Naive thymus-derived CD4-positive, alpha-beta T cell (primary cell): ENCODE measurements at regions not wholly inside any gene's neighbourhood (a gene's known extent, or its start where the extent isn't known, plus 50 kb on each side); places are given as distances from the start of the nearest gene placed in this dataset.
"Not testable (repeated sequence)": the region's sequence is repeated elsewhere in the genome, so short reads cannot be mapped to it uniquely, and the experiment has no call there.

Source experiments
- ATAC-seq: fragments of 150-1000 bp; cut with Tn5 transposase; 2 replicates; pipeline ENCODE4 v1.10.0; 2021; ENCODE audit warnings: mild to moderate bottlenecking, moderate library complexity
- CTCF ChIA-PET: fragments of 350-600 bp; sonication (Branson Sonifier 250); formaldehyde crosslinking; loops from one replicate; lab custom pipeline; 2021; ENCODE audit warnings: antibody characterized with exemption; lab: Charles Lee
- POLR2A ChIA-PET: fragments of 350-600 bp; sonication (Branson Sonifier 250); formaldehyde crosslinking; loops from one replicate; lab custom pipeline; 2021; ENCODE audit warnings: antibody characterized with exemption, inconsistent platforms; lab: Charles Lee
- DNase-seq, 9 donors: peaks; one replicate each; pipeline versions ENCODE4 v3.0.0 to v3.0.0-alpha.2; 2020 to 2022; ENCODE audit warnings: mixed read lengths in 1 of 9
- H3K27ac ChIP-seq: one replicate; pipeline ENCODE4 v1.7.0; 2013; ENCODE audit warnings: mild to moderate bottlenecking, low read depth, low read length, moderate library complexity
- H3K27me3 ChIP-seq, 2 donors: one replicate each; pipeline ENCODE4 v1.7.0; 2013; ENCODE audit warnings: low read length in 2 of 2, mild to moderate bottlenecking in 2 of 2, moderate library complexity in 2 of 2; ENCODE audit not compliant: control insufficient read depth in 2 of 2, insufficient read depth in 2 of 2
- H3K36me3 ChIP-seq, 3 experiments: 1 replicate in 2 of 3; 2 replicates in 1 of 3; pipeline ENCODE4 v1.7.0; 2013; ENCODE audit warnings: low read length in 3 of 3, mild to moderate bottlenecking in 3 of 3, moderate library complexity in 1 of 3; ENCODE audit not compliant: insufficient read depth in 3 of 3, control insufficient read depth in 2 of 3
- H3K4me1 ChIP-seq, 2 donors: one replicate each; pipeline ENCODE4 v1.7.0; 2013; ENCODE audit warnings: low read length in 2 of 2, mild to moderate bottlenecking in 2 of 2, moderate library complexity in 1 of 2; ENCODE audit not compliant: control insufficient read depth in 2 of 2, insufficient read depth in 2 of 2
- H3K4me3 ChIP-seq: 2 replicates; pipeline ENCODE4 v1.7.0; 2013; ENCODE audit warnings: mild to moderate bottlenecking, low read length
- H3K9me3 ChIP-seq, 3 experiments: 1 replicate in 2 of 3; 2 replicates in 1 of 3; pipeline ENCODE4 v1.7.0; 2013; ENCODE audit warnings: low read length in 3 of 3; ENCODE audit not compliant: control insufficient read depth in 2 of 3
- H3K27ac Mint-ChIP-seq, 9 donors: one replicate each; pipeline ENCODE4 v1.8.0; 2020 to 2022; ENCODE audit warnings: mixed read lengths in 9 of 9, mild to moderate bottlenecking in 8 of 9, moderate library complexity in 5 of 9, inconsistent platforms in 2 of 9
- H3K27me3 Mint-ChIP-seq, 5 donors: one replicate each; pipeline ENCODE4 v1.8.0; 2021 to 2022; ENCODE audit warnings: mixed read lengths in 5 of 5, mild to moderate bottlenecking in 1 of 5
- H3K36me3 Mint-ChIP-seq, 5 donors: one replicate each; pipeline ENCODE4 v1.8.0; 2020 to 2022; ENCODE audit warnings: mixed read lengths in 5 of 5, mild to moderate bottlenecking in 3 of 5, inconsistent platforms in 1 of 5
- H3K4me1 Mint-ChIP-seq, 7 donors: one replicate each; pipeline ENCODE4 v1.8.0; 2020 to 2022; ENCODE audit warnings: mixed read lengths in 7 of 7, mild to moderate bottlenecking in 3 of 7, inconsistent platforms in 1 of 7
- H3K4me3 Mint-ChIP-seq, 10 donors: one replicate each; pipeline ENCODE4 v1.8.0; 2020 to 2022; ENCODE audit warnings: mild to moderate bottlenecking in 10 of 10, mixed read lengths in 10 of 10, moderate library complexity in 6 of 10, inconsistent platforms in 2 of 10
- H3K9me3 Mint-ChIP-seq, 11 donors: one replicate each; pipeline ENCODE4 v1.8.0; 2020 to 2022; ENCODE audit warnings: mixed read lengths in 11 of 11, mild to moderate bottlenecking in 4 of 11, inconsistent platforms in 1 of 11, moderate library complexity in 1 of 11
- intact Hi-C, 2 donors: fragments of 100-400 bp; cut with micrococcal nuclease; formaldehyde crosslinking; loops; one replicate each; pipeline ENCODE4 v1.15.1; 2023

DNA sequence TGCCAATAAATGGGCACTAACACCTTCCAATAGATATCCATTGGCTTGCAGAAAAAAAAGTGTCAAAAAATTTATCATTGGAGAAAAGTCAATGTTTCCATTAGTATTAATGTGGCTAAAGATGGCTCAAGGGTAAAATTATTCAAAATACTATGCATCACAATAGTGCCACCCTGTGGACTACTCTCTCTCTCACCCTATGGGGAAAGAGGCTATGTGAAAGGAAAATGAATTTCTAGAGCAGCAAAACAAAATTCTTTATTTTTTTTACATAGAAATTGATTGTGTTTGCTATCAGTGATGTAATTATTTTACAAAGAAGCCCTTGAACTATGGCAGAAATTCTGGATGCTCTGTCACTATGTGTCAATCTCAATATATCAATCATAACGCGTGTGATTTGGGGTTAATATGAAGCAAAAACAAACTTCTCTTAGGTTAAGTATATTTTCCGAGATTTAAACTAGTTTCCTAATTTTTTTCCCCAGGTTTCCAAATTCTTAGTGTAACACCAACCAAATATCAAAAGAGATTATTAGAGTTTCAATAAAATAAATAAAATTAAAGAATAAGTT lies 193.9 kb downstream of the USP22 start:
- H3K9me3 Mint-ChIP-seq, DNase-seq, H3K4me1 ChIP-seq, H3K36me3 Mint-ChIP-seq, H3K27ac ChIP-seq, CTCF ChIA-PET, intact Hi-C loops, ATAC-seq, H3K4me3 Mint-ChIP-seq, H3K27ac Mint-ChIP-seq, H3K9me3 ChIP-seq, H3K4me3 ChIP-seq, POLR2A ChIA-PET, H3K27me3 ChIP-seq, H3K36me3 ChIP-seq: not testable (repeated sequence)
- peaks cover 5 to 35% (median 34%) of the 10 kb centered on the region in 5 donors for H3K27me3 Mint-ChIP-seq
- H3K4me1 Mint-ChIP-seq = peaks cover 7 to 17% (median 15%) of the 10 kb centered on the region in 7 donors

DNA sequence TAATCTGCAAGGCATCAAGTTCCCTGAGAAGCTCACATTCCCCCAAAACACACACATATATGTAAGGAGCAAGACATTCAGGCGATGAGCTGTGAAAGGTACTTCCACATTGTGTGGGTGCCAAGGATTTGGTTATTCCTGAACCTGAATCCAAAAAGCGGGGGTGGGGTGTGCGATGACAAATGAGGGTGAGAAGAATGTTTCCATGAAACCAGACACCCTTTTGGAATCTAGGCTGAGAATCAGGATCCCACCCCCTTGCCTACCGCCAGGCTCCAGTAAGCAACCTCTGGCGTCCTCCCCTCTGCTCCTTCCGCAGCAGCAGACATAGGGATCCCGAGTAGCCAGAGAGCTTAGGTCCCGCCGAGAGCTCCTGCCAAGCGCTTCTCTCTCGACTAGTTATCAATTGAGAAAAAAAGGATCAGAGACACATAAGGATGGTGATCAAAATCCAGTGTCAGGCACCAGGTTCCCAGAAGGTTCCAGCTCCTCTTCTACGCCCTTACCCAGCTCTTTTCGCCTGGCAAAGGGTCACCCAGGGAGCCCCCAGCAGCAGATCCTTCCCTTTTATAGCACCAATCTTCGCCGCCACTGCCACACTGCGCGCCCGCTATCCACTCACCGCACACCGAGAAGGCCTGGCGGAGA lies 191.1 kb downstream of the USP22 start:
- peaks cover 7 to 17% (median 15%) of the 10 kb centered on the region in 7 donors for H3K4me1 Mint-ChIP-seq
- H3K9me3 Mint-ChIP-seq, POLR2A ChIA-PET, H3K4me1 ChIP-seq, H3K36me3 Mint-ChIP-seq, ATAC-seq, H3K9me3 ChIP-seq, H3K4me3 ChIP-seq, H3K27ac Mint-ChIP-seq, DNase-seq, H3K27ac ChIP-seq, H3K36me3 ChIP-seq, intact Hi-C loops, H3K27me3 ChIP-seq: not testable (repeated sequence)
- H3K4me3 Mint-ChIP-seq = peak overlapping the region in 9 of 10 donors; percentile 69 to 85 (median 75)
- CTCF ChIA-PET = interaction anchor here (0.5 kb wide), 1 partner anchor 600 kb away, joined by 5 read pairs; no protein-coding TSS in a partner anchor
- peaks cover 13 to 48% (median 44%) of the 10 kb centered on the region in 5 donors for H3K27me3 Mint-ChIP-seq

DNA sequence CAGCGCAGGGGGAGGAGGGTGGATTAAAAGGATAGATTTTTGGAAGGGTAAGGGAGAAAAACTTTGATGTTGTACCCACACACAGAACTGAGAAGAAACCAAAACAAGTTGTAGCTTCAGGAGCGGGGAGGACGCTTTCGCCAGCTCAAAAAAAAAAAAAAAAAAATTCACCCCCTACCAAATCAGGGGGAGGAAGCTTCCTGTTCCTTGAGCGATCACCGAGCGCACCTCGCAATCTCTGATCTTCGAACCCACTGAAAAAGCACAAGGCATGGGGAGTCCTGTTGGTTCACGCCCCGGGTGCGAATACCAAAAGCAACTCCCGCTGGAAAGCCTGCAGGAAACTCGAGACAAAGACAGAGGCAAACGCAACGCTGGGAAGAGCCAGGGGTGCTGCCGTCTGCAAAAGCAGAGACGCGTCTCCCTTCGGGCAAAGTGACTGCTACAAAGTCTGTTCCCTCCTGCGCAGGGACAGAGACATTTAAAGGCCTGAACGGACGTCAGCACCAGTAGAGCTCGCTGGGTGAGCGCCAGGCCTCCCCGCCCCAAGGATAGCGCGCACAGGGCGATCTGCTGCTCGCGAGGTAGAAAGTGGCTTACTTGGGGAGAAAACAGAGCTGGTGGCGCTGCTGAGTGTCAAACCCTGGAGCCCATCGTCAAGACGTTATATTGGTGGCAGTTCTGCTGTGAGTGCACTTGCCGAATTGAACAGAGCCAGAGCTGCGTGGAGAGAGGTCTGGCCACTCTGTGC lies 190.4 kb downstream of the USP22 start:
- POLR2A ChIA-PET = no interaction called here

DNA sequence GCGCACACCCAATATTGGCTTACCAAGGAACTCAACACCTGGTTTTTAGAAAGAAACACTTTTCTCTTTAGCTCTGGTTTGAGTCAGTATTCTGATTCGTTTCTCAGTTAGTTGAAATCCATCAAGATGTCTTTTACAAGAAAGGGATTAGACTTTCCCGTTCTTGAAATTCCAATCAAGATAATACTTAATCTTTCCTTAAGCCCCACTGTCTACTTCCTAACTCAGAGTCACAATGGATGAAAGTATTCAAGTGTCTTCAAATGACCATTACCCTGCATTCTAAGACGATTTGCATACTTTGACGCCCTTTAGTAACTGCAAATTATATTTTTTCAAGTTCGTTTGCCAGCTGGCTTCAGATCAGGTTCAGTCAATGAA lies 189.8 kb downstream of the USP22 start:
- no peaks in the 10 kb centered on the region for H3K9me3 ChIP-seq
- ChIA-PET POLR2A (no interaction called here), CTCF (interaction anchor here (0.7 kb wide), 1 partner anchor 10 kb away, joined by 3 read pairs; no protein-coding TSS in a partner anchor)
- Mint-ChIP-seq H3K4me3 (peak overlapping the region in 9 of 10 donors; percentile 69 to 85 (median 75)), H3K9me3 (no peaks in the 10 kb centered on the region), H3K27ac (peak overlapping the region in 1 of 9 donors; percentile 14), H3K27me3 (peaks cover 15 to 52% (median 41%) of the 10 kb centered on the region in 5 donors), H3K4me1 (peaks cover 7 to 17% (median 15%) of the 10 kb centered on the region in 7 donors), H3K36me3 (no peaks in the 10 kb centered on the region)
- no peak for DNase-seq
- no peaks in the 10 kb centered on the region for H3K27me3 ChIP-seq
- ATAC-seq = no peak
- no peak overlapping the region for H3K4me3 ChIP-seq
- no peak overlapping the region for H3K27ac ChIP-seq
- no peaks in the 10 kb centered on the region for H3K36me3 ChIP-seq
- intact Hi-C loops = no loop called here
- no peaks in the 10 kb centered on the region for H3K4me1 ChIP-seq

More for the DNA sequence above, 190.4 kb downstream of the USP22 start:
- DNase-seq (peak in 2 of 9 donors; percentile 10 to 20), ATAC-seq (peak; percentile 40)
- no peaks in the 10 kb centered on the region for H3K9me3 Mint-ChIP-seq
- H3K36me3 ChIP-seq = no peaks in the 10 kb centered on the region
- no peak overlapping the region for H3K27ac Mint-ChIP-seq
- no peaks in the 10 kb centered on the region for H3K9me3 ChIP-seq
- intact Hi-C loops = no loop called here
- no peaks in the 10 kb centered on the region for H3K36me3 Mint-ChIP-seq
- no peak overlapping the region for H3K27ac ChIP-seq
- H3K4me1 ChIP-seq = no peaks in the 10 kb centered on the region
- peak overlapping the region in 9 of 10 donors; percentile 69 to 85 (median 75) for H3K4me3 Mint-ChIP-seq
- CTCF ChIA-PET = interaction anchor here (0.7 kb wide), 1 partner anchor 10 kb away, joined by 3 read pairs; no protein-coding TSS in a partner anchor
- H3K4me3 ChIP-seq = no peak overlapping the region
- H3K27me3 Mint-ChIP-seq = peaks cover 15 to 50% (median 44%) of the 10 kb centered on the region in 5 donors
- H3K27me3 ChIP-seq = no peaks in the 10 kb centered on the region
- H3K4me1 Mint-ChIP-seq = peaks cover 7 to 17% (median 15%) of the 10 kb centered on the region in 7 donors

DNA sequence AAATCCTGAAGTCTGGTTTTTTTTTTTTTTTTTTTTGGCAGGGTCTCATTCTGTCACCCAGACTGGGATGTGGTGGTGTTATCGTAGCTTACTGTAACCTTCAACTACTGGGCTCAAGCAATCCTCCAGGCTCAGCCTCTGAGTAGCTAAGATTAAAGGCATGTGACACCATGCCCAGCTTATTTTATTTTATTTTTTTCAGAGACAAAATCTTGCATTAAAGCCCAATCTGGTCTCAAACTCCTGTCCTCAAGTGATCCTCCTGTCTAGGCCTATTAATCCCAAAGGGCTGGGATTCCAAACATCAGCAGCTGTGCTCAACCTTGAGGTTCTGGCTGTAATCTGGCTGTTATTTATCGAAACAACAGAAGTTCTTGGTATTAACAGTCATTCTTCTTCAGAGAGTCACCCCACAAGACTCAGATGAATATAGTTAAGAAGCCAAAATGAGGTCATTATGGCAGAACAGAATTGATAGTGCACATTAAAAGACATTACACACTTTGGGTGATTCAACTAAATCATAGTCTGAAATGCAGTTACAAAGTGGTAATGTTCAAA lies 186.8 kb downstream of the USP22 start:
- CTCF ChIA-PET = interaction anchor here (0.7 kb wide), 1 partner anchor 59 kb away, joined by 3 read pairs; no protein-coding TSS in a partner anchor
- H3K4me3 ChIP-seq, DNase-seq, H3K9me3 Mint-ChIP-seq, H3K27me3 ChIP-seq, ATAC-seq, H3K27ac ChIP-seq, POLR2A ChIA-PET, H3K4me3 Mint-ChIP-seq, H3K4me1 ChIP-seq, H3K36me3 ChIP-seq, H3K36me3 Mint-ChIP-seq, intact Hi-C loops, H3K27ac Mint-ChIP-seq, H3K9me3 ChIP-seq: not testable (repeated sequence)
- Mint-ChIP-seq H3K27me3 (peaks cover 15 to 40% (median 28%) of the 10 kb centered on the region in 5 donors), H3K4me1 (peaks cover 7 to 17% (median 15%) of the 10 kb centered on the region in 7 donors)

DNA sequence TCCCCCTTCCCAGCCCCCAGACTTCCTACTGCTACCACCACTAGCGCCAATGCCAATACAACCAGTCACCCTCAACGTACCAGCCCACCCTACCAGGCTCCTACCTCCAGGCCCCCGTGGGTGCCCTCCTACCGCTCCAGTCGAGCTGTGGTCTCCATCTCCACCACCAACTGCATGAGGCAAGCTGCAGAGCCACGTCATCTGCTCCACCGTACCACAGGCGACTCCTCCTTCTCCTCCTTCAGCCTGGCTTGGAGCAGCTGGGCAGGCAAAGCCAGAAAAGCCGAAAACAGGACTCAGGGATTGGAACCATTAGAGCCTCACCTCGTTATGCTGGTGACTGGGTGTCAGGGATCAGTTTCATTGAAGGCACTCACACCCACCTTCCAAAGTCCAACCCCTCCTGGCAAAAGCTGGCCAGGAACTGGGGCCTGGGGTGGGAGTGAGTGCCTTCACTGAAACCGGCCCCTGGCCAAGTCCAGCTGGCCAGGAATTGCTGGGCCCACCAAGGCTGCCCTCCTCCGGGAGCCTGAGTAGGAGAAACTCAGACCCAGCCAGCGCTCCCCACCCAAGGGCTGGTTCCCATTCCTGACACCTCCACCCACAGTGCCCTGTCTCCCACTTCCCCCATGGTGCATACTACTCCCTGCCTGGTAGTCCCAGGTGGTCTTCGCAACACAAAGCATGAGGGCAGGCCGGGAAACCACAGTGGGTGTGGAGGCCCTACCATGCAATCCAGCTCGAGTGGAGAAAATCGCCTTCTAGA lies 176.2 kb downstream of the USP22 start:
- POLR2A ChIA-PET, H3K4me3 ChIP-seq, ATAC-seq, H3K27ac Mint-ChIP-seq, H3K27ac ChIP-seq, H3K9me3 Mint-ChIP-seq, H3K4me1 Mint-ChIP-seq, CTCF ChIA-PET, H3K4me1 ChIP-seq, H3K27me3 ChIP-seq, H3K36me3 Mint-ChIP-seq, H3K4me3 Mint-ChIP-seq, intact Hi-C loops, H3K9me3 ChIP-seq, H3K36me3 ChIP-seq, DNase-seq: not testable (repeated sequence)
- peaks cover 5 to 27% (median 21%) of the 10 kb centered on the region in 5 donors for H3K27me3 Mint-ChIP-seq
